ENCODE measurements at regions not wholly inside any gene's neighbourhood (a gene's known extent, or its start where the extent isn't known, plus 50 kb on each side); places are given as distances from the start of the nearest gene placed in this dataset.

DNA sequence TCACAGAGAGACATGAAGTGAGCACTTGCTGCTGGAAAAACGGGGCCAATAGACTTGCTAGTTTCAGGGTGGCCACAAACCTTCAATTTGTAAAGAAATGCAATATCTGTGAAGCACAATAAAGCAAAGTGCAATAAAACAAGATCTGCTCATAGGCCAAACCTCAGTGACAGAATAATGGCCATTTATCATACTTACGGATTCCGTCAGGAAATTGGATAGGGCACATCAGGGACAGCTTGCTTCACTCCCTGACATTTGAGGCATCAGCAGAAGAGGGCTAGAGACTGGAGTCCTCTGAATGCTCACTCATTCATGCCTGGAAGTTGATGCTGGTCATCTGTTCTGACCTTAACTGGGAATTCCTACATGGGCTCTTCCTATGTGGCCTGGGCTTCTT, 165.5 kb upstream of the OPRM1 start:
- no peak for DNase-seq

DNA sequence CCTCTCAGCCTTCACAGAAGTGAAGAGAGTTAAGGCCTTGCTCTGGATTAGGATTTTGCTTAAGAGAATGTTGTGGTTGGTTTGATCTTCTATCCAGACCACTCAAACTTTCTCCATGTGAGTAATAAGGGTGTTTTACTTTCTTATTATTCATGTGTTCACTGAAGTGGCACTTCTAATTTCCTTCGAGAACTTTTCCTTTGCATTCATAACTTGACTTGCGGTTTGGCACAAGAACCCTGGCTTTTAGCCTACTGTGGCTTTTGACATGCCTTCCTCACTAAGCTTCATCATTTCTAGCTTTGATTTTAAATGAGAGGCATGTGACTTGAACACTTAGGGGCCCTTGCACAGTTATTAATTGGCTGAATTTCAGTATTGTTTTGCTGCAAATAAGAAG, 166.1 kb upstream of the OPRM1 start:
- no peak for DNase-seq

DNA sequence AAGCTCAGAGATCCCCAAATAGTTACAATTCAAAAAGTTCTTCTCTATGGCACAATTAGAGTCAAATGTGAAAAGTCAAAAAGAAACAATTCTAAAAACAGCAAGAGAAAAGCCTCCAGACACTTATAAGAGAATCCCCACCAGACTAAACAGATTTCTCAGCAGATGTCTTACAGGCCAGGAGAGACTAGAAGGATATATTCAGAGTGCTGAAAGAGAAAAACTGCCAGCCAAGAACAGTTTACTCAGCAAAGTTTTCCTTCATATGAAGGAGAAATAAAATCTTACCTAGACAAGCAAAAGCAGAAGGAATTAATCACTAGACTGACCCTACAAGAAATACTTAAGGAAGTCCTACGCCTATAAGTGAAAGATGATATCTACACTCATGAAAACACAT, 176.1 kb upstream of the OPRM1 start:
- DNase-seq = no peak

DNA sequence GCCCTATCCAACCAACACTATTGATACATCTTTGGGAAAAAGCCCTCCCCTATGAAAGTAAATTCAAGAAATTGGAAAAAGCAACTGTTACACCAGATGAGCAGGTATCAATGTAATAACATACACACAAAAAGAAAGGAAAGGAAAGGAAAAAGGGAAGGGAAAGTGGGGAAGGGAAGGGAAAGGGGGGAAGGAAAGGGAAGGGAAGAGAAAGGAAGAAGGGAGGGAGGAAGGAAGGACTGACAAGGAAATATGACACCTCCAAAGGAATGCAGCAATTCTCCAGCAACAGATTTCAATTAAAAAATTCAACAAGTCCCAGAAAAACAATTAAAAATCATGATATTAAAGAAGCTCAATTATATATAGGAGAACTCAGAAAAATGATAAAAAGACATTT, 176.9 kb upstream of the OPRM1 start:
- no peak for DNase-seq

- no peak for DNase-seq
Measured at GRCh38 chr6:153858529-153858928, 180.5 kb upstream of the OPRM1 start.

DNA sequence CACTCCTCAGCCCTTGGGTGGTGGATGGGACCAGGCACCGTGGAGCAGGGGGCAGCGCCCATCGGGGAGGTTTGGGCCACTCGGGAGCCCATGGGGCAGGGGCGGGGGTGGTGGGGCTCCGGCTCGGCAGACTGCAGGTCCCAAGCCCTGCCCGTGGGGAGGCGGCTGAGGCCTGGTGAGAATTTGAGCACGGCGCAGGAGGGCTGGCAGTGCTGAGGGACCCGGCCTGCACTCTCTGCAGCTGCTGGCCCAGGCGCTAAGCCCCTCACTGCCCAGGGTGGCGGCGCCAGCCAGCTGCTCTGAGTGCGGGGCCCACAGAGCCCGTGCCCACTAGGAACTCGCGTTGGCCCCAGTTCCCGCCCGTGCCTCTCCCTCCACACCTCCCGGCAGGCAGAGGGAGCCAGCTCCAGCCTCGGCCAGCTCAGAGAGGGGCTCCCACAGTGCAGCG, 182.1 kb upstream of the OPRM1 start:
- no peak for DNase-seq

DNA sequence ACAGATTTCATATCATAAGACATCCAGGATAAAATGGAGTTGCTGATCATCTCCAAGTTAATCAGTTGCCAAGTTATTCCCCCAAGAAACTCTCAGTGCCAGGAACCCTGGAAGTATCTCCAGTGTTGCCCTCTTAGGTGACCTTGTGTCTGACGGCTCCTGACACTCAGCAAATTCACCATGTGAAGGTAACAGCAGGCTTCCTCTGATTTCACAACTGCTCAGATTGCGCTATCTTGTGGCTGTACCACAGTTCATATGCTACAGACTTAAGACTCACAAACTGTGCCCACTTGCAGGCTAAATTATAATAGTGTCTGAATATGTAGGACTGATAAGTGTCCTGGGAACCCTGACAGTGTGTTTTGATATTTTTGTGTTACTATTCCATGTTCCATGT, 186.6 kb upstream of the OPRM1 start:
- DNase-seq = no peak

DNA sequence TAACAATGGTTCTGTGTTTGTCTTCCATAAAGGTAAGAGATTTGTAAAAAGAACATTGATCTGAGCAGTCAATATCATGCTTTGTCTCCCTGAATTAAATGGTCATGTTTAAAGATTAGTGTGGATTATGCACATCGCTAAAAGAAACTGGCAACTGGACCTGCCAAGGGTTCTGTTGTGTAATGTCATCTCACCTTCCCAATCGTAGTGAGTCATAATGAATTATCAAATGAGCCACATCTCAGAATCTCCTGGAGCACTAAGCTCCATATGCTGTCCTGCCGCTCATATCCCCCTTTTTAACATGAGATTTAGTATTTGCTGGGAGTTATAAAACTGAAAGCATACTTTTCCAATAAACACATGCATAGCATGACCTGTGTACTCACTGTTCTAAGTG, 187.0 kb upstream of the OPRM1 start:
- DNase-seq = no peak

DNA sequence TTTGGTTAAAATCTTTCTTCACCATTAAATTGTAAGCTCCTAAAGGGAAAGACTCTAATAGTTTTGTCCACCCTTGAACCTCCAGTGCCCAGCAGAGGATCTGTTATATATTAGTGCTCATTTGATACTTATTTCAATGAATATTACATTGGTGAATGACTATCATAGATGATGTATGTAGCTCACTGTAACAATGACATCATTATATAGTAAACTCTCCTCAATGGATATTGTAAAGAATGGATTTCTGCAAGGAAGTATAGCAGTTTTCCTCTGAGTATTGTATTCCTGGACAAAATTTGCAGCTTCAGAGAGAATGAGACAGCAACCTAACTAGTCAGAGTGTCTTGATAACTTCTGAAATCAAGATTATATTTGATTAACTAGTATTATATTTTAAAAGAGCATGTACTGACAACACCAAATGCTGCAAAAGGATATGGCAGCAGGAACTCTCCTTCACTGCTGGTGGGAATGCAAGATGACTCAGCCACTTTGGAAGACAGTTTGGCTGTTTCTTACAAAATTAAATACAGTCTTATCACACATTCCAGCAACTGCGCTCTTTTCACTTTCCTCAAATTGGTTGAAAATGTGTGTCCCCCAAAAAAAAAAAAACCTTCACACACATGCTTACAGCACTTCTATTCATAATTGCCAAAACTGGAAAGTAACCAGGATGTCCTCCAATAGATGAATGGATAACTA, 189.8 kb upstream of the OPRM1 start:
- no peak for DNase-seq

DNA sequence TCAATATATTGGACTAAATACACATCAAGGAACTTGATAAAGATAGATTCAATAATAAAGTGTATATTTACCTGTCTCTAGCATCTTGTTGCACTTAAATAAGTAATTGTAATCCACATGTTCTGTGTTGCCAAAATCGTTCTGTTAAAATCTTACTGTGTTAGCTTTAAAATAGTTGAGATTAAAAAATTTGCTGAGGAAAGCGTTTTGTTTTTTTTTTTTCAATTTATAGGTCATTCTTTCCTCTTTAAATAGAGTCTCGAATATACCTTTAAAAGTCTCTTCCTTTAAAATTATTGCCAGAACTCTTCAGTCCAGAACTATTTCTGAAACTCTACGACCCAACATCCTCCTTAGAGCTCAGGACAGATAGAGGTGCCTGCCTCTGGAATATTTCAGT, 195.6 kb upstream of the OPRM1 start:
- no peak for DNase-seq

DNA sequence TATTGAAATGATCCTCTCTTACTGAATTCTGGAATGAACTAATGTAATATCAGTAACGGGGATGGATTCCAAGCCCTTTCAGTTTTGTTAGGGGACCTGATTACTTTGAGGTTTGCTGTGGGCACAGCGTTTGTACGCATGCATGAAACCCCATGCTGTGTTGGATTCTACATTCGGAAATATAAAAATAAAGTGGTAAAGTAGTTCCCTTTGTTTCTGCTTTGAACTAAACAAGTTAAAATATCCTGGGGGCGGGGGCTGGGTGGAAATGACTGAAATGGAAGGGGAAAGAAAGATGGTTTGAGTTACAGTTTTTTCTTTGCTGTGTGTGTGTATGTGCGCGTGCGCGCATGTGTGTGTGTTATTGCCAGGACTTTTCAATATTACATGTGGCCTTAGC, 196.5 kb upstream of the OPRM1 start:
- DNase-seq = no peak

GRCh38 chr6:153840039-153840850, 198.8 kb upstream of the OPRM1 start:
- DNase-seq = no peak

DNA sequence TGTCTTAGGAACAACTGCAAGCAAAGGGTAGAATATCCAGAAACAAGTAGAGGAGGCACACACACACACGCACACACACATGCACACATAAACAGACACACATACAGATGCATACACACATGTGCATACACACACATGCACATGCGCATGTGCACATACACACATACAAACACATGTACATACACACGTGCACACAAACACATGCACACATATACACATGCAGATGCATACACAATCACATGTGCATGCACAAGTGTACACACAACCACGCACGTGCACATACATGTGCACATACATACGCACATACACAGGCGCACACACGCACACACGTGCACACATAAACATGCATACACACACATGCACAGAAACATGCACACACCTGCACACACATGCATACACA, 206.5 kb upstream of the OPRM1 start:
- DNase-seq = no peak

DNA sequence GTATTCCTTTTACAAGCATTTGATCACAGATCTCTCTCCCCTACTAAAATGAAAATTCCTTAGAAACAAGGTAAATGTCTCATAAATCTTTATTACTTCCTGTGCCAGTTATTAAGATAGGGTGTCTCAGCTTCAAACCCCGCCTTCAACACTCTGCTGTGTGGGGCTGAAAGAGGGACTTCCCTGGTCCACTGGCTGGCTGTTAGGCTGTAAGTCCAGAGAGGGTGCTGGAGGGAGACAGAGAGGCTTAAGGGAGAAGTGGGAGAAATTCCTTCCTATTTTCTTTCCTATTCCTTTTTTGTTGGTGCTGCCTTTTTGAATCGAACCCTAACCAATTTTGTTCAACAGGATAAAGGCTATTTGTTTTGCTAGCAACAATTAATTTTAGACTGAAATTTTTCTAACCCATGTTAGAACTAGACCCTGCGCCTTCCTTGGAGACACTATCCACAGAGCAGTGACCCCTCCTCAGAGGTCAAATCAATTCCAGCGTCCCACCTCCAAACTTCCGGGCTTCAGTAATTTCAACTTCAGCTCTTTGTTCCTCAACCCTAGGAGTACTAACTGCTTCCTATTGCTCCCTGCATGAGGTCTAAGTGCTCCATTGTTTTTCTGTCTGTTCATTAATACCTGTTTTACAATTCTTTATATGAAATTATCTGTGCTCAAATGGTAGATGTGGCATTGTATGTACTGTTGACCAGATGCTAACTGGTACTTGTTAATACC, 207.5 kb upstream of the OPRM1 start:
- DNase-seq = no peak

DNA sequence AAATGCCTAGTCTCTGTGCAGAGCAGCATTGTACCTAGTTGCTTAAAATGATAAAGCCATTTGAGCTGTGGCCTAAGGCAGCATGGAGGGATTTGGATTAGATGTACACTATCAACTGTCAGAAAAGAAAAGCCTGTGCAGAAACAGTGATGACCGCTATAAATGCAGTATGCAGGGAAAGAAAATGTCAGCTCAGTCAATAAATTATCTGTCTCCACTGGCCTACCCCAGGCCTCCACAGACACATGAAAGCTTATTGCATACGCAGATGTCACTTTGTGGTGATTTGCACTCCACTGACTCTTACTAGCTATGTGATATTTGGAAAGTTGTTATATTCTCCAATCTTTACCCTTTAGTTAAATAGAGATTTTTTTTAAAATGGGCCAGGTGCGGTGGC, 221.9 kb upstream of the OPRM1 start:
- DNase-seq = no peak

GRCh38 chr6:153816366-153816765, 222.7 kb upstream of the OPRM1 start:
- no peak for DNase-seq

DNA sequence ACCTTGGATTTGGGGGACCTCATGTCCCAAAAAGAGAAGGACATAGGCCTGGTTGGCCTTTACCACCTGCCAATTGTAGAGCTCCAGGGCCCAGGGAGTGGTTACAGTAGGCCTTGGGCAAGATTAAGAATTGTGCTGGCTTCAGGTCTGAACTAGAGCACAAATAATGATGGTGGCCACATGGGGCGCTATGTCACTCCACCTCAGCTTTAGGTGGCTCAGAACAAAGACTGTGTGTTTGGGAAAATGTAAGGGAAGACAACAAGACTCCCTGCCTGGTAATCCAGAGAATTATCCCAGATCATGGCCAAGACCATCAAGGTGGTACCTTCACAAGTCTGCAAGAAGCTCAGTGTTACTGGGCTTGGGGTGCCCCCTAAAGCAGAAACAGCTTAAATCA, 224.9 kb upstream of the OPRM1 start:
- DNase-seq = no peak

GRCh38 chr6:153804755-153805330, 234.2 kb upstream of the OPRM1 start:
- DNase-seq = no peak

DNA sequence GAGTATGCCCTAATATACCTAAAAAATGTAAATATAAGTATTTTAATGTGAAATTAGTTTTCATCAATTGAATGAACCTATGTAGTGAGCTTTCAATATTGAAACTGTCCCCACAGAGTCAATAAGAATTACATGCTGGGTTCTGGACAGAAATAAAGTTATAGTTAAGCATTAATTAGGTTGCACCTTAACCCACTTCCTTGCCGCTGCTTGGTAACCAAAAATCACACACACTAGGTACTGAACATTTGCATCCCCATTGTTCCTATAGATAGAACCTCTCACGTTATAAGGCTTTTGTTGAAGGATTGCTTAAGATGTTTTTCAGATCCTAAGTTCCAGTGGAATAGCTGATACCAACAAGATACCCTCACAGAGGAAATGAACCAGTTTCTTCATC, 237.1 kb upstream of the OPRM1 start:
- DNase-seq = no peak

GRCh38 chr6:153800580-153801188, 238.4 kb upstream of the OPRM1 start:
- no peak for DNase-seq

DNA sequence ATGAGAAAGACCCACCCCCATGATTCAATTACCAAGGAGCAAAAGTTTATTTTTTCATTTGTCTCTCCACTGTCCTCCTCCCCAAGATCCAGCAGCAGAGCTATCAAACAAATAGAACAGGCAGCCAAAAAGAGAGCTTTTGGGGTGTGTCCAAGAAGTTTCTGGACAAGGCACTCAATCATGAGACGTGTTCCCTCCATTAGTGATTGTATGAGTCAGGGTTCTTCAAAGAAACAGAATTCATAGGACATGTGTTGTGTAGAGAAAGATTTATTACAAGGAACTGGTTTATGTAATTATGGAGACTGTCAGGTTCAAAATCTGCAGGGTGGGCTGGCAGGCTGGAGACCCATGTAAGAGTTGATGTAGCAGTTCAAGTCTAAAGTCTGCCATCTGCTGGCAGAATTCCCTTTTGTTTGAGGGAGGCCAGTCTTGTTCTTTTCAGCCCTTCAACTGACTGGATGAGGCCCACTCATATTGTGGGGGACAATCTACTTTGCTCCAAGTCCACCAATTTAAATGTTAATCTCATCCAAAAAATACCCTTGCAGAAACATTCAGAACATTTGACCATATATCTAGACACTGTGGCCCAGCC, 248.1 kb upstream of the OPRM1 start:
- no peak for DNase-seq

DNA sequence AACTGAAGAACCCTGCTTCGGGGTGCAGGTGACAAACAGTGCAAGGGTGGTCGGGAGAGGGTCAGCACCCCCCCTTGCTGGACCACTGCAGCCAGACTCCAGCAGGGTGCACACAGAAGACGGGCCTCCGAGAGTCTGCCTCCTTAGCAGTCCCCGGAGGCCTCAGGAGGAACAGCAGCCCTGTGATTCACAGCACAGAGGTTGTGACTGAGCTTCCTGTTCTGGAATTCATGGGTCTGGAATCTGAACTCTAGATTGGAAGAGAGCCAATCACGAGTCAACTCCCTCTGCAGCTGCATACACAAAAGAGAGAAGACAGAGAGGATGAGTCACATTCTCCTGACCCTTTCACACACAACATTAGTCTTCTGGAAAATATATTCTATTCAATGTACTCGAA, 249.0 kb upstream of the OPRM1 start:
- no peak for DNase-seq

- no peak for DNase-seq
Measured at GRCh38 chr6:153787341-153787606, 251.8 kb upstream of the OPRM1 start.
